ENCODE measurements at regions not wholly inside any gene's neighbourhood (a gene's known extent, or its start where the extent isn't known, plus 50 kb on each side); places are given as distances from the start of the nearest gene placed in this dataset.

DNA sequence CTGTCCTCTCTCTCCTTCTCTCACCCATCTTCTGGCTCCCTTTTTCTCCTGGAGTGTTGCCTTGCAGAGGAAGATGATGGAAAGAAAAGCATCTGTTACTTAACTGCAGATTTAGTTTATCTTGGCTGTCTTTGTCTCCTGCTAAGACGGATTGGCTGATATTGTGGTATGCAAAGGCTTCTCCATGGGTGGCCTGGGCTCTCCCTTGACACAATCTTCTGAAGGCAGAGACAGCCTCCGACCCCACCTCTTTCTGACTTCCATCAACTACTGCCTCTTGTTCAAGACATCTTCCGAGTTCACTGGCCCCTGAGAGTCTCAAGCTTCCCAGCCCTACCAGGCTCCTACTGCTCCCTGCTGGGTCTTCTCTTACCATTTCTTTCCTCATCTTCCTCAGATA lies 403.7 kb downstream of the LRRC70 start:
- H3K27ac Mint-ChIP-seq, result no peak overlapping the region
- peak overlapping the region in 1 of 4 donors; percentile 2 for H3K4me3 Mint-ChIP-seq
- peaks cover 0 to 22% (median 4%) of the 10 kb centered on the region in 3 donors for H3K9me3 Mint-ChIP-seq
- no peaks in the 10 kb centered on the region for H3K36me3 Mint-ChIP-seq
- H3K27me3 Mint-ChIP-seq, result no peaks in the 10 kb centered on the region
- no peaks in the 10 kb centered on the region for H3K4me1 Mint-ChIP-seq

DNA sequence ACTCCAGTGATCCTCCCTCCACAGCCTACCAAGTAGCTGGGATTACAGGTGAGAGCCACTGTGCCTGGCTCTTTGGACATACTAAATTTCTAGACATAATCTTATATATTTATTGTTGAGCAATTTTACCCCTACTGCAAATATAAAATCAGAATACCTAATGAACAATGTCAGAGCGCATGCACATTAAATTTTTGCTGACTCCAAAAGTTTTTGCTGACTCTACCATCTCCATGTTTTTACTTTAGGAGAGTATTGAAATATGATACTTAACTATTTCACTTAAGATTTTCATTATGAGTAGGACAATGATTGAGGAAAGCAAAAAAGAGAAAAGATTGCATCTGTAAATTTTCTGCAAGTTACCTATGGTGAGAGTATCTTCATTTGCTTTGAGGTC lies 402.3 kb downstream of the LRRC70 start:
- peaks cover 1 to 13% (median 4%) of the 10 kb centered on the region in 3 donors for H3K9me3 Mint-ChIP-seq
- no peak overlapping the region for H3K27ac Mint-ChIP-seq
- no peak overlapping the region for H3K4me3 Mint-ChIP-seq
- H3K4me1 Mint-ChIP-seq, result no peaks in the 10 kb centered on the region
- H3K36me3 Mint-ChIP-seq, result no peaks in the 10 kb centered on the region
- no peaks in the 10 kb centered on the region for H3K27me3 Mint-ChIP-seq

DNA sequence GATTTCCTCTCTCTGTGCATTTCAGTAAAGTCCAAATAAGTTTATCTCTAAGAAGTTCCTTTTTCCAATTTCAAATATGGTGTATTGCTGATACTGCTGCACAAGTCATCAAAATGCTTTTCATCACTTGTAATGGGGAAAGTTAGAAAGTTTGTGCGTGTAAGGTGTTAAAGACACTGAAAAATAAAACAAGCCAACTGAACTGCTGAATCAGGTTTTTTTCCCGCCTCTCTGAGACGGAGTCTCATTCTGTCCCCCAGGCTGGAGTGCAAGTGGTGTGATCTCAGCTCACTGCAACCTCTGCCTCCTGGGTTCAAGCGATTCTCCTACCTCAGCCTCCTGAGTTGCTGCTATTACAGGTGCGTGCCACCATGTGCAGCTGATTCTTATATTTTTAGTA lies 400.9 kb downstream of the LRRC70 start:
- Mint-ChIP-seq H3K4me3 (no peak overlapping the region), H3K4me1 (no peaks in the 10 kb centered on the region), H3K36me3 (no peaks in the 10 kb centered on the region)

DNA sequence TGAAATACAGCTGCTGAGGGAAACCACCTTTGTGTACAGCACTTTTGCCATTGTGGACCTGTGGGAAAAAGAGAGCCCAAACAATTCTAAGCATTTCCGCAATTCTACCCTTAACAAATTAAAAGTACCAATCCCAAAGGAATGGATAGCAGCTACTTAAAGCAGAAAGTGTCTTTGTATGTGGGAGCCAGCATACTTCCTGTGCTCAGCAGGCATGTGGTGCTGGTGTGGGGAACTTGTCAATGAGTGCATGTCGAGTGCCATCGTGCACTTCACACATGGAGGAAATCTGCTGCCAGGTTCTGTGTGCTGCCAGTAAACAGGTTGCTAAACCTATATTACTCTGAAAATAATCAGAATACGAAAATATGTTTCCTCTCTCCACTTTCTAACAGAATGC lies 399.0 kb downstream of the LRRC70 start:
- no peak overlapping the region for H3K4me3 Mint-ChIP-seq
- peaks cover 0 to 3% (median 1%) of the 10 kb centered on the region in 3 donors for H3K9me3 Mint-ChIP-seq
- no peaks in the 10 kb centered on the region for H3K27me3 Mint-ChIP-seq
- H3K4me1 Mint-ChIP-seq, result no peaks in the 10 kb centered on the region
- no peak overlapping the region for H3K27ac Mint-ChIP-seq
- H3K36me3 Mint-ChIP-seq, result no peaks in the 10 kb centered on the region

More for the DNA sequence above, 400.9 kb downstream of the LRRC70 start:
- H3K27me3 Mint-ChIP-seq, result no peaks in the 10 kb centered on the region
- H3K9me3 Mint-ChIP-seq, result peaks cover 0 to 3% (median 1%) of the 10 kb centered on the region in 3 donors
- no peak overlapping the region for H3K27ac Mint-ChIP-seq

DNA sequence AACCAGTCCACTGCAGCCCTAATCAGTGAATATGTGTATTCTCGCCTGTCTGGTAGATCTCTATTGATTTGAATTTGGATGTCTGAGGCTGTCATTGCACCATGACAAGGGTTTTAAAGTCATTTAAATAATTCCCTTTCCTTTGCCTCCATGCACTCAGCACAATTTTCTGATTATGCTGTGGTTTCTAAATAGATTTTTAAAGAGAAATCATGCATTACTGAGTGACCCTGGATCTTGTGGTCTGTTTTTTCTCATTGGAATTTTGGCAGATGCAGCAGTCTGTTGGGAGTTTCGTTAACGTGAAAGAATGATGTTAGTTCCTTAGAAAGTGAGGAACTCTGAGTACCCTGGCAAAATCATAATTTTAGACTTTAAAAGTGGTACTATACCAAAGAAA lies 396.0 kb downstream of the LRRC70 start:
- Mint-ChIP-seq H3K36me3 (no peaks in the 10 kb centered on the region), H3K4me3 (no peak overlapping the region), H3K27me3 (no peaks in the 10 kb centered on the region), H3K27ac (no peak overlapping the region), H3K9me3 (peaks cover 1 to 7% (median 3%) of the 10 kb centered on the region in 3 donors), H3K4me1 (no peaks in the 10 kb centered on the region)

DNA sequence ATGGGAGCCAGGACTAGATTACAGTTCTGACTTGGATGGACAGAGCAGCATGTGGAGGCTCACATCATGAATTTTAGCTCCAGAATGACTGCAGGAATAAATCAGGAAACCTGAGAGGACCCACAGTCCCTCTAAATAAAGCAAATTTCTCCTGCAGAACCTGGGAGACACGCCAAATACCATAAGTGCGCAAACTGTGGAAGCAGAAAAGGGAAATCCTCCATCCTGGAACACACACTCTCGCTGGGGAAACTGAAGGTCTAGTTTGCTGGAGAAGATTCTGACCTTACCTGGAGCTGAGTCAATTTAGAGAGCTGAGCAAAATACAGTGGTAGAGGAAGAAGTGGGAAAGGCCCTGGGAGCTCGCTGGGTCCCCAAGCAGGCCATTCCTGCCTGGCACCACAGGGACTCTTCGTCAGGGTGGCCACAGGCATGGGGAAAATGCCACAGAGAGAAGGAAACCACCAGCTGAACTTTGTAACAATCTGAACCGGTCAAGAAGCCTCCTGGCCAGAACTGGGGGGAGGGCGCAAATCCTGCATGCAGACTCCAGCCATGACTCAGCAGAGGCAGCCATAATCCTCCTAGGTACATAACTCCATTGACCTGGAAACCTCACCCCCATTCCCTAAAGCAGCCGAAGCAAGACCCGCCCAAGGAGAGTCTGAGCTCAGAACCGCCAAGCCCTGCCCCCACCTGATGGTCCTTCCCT lies 390.9 kb downstream of the LRRC70 start:
- Mint-ChIP-seq H3K4me3 (no peak overlapping the region), H3K4me1 (no peaks in the 10 kb centered on the region), H3K9me3 (peaks cover 3 to 11% (median 7%) of the 10 kb centered on the region in 3 donors), H3K36me3 (no peaks in the 10 kb centered on the region), H3K27ac (no peak overlapping the region), H3K27me3 (no peaks in the 10 kb centered on the region)

DNA sequence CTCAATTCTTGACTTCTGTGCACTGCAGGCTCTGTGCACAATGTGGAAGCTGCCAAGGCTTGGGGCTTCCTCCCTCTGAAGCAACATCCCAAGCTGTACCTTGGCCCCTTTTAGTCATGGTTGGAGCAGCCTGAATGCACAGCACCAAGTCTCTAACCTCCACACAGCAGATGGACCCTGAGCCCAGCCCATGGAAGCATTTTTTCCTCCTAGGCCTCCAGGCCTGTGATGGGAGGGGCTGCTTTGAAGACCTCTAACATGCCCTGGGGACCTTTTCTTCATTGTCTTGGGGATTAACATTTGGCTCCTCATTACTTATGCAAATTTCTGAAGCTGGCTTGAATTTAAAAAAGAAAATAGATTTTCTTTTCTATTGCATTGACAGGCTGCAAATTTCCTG lies 385.8 kb downstream of the LRRC70 start:
- H3K9me3 Mint-ChIP-seq, result peaks cover 5 to 12% (median 10%) of the 10 kb centered on the region in 3 donors
- H3K36me3 Mint-ChIP-seq, result no peaks in the 10 kb centered on the region
- H3K4me1 Mint-ChIP-seq, result no peaks in the 10 kb centered on the region
- no peaks in the 10 kb centered on the region for H3K27me3 Mint-ChIP-seq
- H3K27ac Mint-ChIP-seq, result no peak overlapping the region
- no peak overlapping the region for H3K4me3 Mint-ChIP-seq

DNA sequence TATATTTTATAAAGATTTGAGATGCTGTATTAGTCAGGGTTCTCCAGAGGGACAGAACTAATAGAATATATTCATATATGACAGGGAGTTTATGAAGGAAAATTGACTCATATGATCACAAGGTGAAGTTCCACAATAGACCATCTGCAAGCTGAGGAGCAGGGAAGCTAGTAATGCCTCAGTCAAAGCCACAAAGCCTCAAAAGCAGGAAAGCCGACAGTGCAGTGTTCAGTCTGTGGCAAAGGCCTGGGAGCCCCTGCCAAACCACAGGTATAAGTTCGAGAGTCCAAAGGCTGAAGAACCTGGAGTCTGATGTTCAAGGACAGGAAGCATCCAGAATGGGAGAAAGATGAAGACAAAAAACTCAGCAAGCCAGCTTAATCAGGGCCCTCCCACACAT lies 382.2 kb downstream of the LRRC70 start:
- no peaks in the 10 kb centered on the region for H3K27me3 Mint-ChIP-seq
- no peaks in the 10 kb centered on the region for H3K36me3 Mint-ChIP-seq
- no peaks in the 10 kb centered on the region for H3K4me1 Mint-ChIP-seq
- H3K4me3 Mint-ChIP-seq, result no peak overlapping the region
- no peak overlapping the region for H3K27ac Mint-ChIP-seq
- peaks cover 2 to 10% (median 7%) of the 10 kb centered on the region in 3 donors for H3K9me3 Mint-ChIP-seq

DNA sequence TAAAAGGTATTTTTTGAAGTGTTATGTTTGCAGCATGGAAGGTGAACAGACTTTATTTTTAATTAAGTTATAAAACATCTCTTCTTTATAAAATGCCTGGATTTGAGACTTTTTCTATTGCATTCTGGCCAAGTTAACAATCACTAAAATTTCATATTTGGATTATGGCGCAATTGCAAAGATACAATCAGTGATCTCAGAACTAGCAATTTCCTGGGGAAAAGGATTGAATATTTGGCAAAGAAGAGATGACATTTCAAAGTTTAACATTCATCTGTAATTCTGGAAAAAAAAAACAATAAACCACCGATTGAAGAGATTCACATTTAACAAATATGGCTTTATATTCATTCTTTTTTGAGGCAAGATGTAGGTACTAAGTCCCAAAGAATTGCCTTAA lies 378.0 kb downstream of the LRRC70 start:
- Mint-ChIP-seq H3K9me3 (peaks cover 0 to 5% (median under 1%) of the 10 kb centered on the region in 3 donors), H3K4me1 (no peaks in the 10 kb centered on the region), H3K27me3 (no peaks in the 10 kb centered on the region), H3K27ac (no peak overlapping the region), H3K36me3 (no peaks in the 10 kb centered on the region), H3K4me3 (no peak overlapping the region)

DNA sequence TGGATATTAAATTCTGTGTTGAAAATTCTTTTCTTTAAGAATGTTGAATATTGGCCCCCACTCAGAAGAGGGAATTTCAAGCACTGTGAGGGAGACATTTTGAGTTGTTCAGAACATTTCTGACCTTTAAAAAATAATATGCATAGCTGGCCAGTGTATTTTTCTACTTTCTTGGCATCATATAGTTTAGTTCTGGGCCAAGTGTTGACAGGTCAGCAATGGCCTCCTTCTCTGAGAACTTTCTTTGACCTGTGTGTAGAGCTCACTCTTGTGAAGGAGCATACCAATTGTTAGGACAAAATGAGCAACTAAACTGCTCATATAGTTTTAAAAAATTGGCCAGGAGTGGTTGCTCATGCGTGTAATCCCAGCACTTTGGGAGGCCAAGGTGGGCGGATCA lies 376.0 kb downstream of the LRRC70 start:
- no peak overlapping the region for H3K4me3 Mint-ChIP-seq
- no peaks in the 10 kb centered on the region for H3K27me3 Mint-ChIP-seq
- H3K27ac Mint-ChIP-seq, result no peak overlapping the region
- peaks cover 0 to 5% (median 3%) of the 10 kb centered on the region in 3 donors for H3K9me3 Mint-ChIP-seq
- no peaks in the 10 kb centered on the region for H3K36me3 Mint-ChIP-seq
- H3K4me1 Mint-ChIP-seq, result no peaks in the 10 kb centered on the region

DNA sequence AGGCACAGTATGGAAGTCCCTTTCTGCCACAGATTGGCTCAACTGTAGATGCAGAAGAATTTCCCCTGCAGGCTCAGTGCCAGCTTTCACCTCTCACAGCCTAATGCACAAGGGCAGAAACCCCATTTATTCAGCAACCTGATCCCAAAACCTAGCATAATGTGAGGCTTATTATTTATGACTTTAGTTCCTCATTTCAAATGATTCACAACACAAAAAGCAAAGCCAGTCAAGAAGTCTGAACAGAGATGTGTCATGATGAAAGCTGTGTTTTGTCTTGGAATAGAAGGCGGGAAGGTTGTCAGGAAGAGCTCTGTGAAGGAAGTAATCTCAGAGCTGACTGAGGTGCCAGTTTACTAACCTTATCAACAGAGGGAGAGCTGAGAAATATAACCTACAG lies 369.7 kb downstream of the LRRC70 start:
- Mint-ChIP-seq H3K27ac (no peak overlapping the region), H3K9me3 (peaks cover 3 to 8% (median 3%) of the 10 kb centered on the region in 3 donors), H3K4me3 (no peak overlapping the region), H3K27me3 (no peaks in the 10 kb centered on the region), H3K36me3 (no peaks in the 10 kb centered on the region), H3K4me1 (peaks cover 0 to 3% (median 0%) of the 10 kb centered on the region in 3 donors)

DNA sequence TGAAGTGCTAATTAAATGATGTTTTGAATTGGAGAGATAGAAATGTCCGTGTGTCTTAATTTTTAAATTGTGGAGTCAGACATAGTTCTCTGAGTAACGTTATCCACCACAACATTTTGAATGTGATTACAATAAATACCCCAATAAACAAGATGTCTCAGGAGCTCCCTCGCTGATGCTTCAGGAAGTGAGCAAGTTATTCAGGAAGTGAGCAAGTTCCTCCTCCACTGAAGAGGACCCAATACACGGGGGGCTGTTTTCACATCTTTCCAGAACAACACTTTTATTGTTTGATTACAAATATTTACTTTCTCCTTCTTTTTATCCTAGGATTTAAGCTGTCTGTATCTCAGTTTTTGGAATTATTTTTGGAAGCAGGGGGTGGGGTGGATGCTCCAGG lies 363.8 kb downstream of the LRRC70 start:
- no peak overlapping the region for H3K4me3 Mint-ChIP-seq
- H3K27ac Mint-ChIP-seq, result no peak overlapping the region
- H3K27me3 Mint-ChIP-seq, result no peaks in the 10 kb centered on the region
- H3K9me3 Mint-ChIP-seq, result peaks cover 0 to 3% (median 3%) of the 10 kb centered on the region in 3 donors
- peaks cover 0 to 2% (median 0%) of the 10 kb centered on the region in 3 donors for H3K4me1 Mint-ChIP-seq
- no peaks in the 10 kb centered on the region for H3K36me3 Mint-ChIP-seq

DNA sequence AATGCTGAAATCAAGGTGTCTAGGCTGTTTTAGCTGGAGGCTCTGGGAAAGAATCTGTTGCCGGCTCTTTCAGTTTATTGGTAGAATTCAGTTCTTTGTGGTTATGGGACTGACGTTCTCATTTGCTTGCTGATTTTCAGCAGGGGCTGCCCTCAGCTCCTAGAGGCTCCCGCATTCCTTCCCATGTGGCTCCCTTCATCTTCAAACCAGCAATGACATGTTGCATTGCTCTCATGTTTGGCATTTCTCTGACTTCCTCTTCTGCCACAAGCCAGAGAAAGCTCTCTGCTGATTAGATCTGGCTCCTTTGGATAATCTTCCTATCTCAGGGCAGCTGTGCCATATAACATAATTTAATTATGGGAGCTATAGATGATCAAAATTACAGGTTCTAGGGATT lies 360.3 kb downstream of the LRRC70 start:
- no peaks in the 10 kb centered on the region for H3K4me1 Mint-ChIP-seq
- peaks cover 0 to 2% (median 0%) of the 10 kb centered on the region in 3 donors for H3K9me3 Mint-ChIP-seq
- no peaks in the 10 kb centered on the region for H3K27me3 Mint-ChIP-seq
- no peak overlapping the region for H3K27ac Mint-ChIP-seq
- no peaks in the 10 kb centered on the region for H3K36me3 Mint-ChIP-seq
- H3K4me3 Mint-ChIP-seq, result no peak overlapping the region

DNA sequence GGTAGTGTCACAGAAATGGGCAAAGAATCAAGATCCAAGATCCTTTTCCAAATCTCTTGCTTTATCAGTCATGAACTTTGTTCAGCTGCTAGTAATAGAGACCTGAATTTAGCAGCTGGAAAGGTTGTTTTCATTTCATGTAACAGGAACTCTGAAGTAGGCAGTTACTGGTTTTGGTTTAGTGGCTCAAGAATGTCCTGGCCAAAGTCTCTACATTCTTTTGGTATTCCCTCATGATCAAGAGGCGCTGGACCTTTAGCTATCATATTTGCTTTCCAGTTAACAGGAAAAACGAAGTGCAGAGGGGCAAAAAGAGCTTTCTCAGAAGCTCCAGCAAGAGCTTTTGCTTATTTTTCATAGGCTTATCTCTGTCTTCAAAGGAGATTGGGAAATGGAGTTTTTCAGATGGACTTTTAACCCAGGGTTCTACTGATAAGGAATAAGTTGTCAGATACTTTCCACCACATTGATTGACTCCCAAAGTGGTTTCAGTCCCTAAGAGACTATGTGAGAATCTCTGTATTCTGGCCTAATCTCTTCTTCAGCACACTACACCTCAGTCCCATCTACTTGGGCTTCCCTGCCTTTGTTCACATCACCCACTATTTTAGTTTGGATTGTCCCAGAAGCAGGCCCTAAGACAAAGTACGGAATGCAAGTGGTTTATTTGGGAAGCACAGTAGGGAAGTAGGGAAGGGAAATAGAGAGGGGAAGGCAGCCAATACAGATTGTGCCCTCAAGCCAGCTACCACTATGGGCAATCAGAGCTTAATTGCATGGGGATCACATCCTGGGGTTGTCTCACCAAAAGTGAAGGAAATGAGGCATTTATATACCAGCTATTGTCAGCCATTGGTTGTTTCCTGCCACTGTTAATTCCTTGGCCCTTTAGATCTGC lies 359.3 kb downstream of the LRRC70 start:
- Mint-ChIP-seq H3K27ac (no peak overlapping the region), H3K4me1 (no peaks in the 10 kb centered on the region), H3K36me3 (no peaks in the 10 kb centered on the region), H3K4me3 (no peak overlapping the region), H3K9me3 (peaks cover 0 to 2% (median 0%) of the 10 kb centered on the region in 3 donors), H3K27me3 (no peaks in the 10 kb centered on the region)

DNA sequence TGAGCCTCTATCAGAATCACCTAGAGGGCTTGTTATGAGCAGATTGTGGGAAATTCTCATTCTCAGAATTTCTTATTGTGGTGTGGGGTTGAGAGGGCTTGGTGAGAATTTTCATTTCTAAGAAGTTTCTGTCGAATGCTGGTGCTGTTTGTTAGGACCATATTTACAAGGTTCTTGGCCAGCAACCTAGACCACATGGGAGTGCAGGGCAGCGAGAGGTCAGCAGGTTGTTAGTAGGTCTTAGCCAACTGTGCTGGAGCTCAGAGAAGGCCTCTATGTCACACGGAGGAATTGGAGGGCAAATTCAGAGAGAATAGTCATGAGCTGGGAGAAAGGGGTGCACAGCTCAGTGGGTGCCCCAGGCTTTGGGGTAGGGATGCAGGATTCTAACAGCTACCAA lies 357.0 kb downstream of the LRRC70 start:
- Mint-ChIP-seq H3K4me3 (no peak overlapping the region), H3K4me1 (no peaks in the 10 kb centered on the region)

More for the DNA sequence above, 357.0 kb downstream of the LRRC70 start:
- Mint-ChIP-seq H3K36me3 (no peaks in the 10 kb centered on the region), H3K27ac (no peak overlapping the region), H3K9me3 (peaks cover 0 to 4% (median 0%) of the 10 kb centered on the region in 3 donors), H3K27me3 (no peaks in the 10 kb centered on the region)

Data from IgD-negative memory B cell (primary cell).